ENCODE measurements at regions not wholly inside any gene's neighbourhood (a gene's known extent, or its start where the extent isn't known, plus 50 kb on each side); places are given as distances from the start of the nearest gene placed in this dataset.

- TF ChIP-seq POLR2AphosphoS5 (IDR thresholded peaks at IDR 0.05; ENCODE audit: low read depth, low read length): no peak
- TF ChIP-seq TAF1 (IDR thresholded peaks at IDR 0.05; ENCODE audit: low read depth, low read length): no peak
- no peak for TF ChIP-seq POLR2A (IDR thresholded peaks at IDR 0.05; ENCODE audit: low read depth, low read length)
Measured at GRCh38 chr1:191905781-191906180, 252.5 kb upstream of the RGS18 start.

Measured in GM12891 (cell line).